ENCODE measurements at regions not wholly inside any gene's neighbourhood (a gene's known extent, or its start where the extent isn't known, plus 50 kb on each side); places are given as distances from the start of the nearest gene placed in this dataset.

GRCh38 chr20:63074182-63074581 lies 67.4 kb upstream of the BHLHE23 start:
- TF ChIP-seq, protein P1, sequence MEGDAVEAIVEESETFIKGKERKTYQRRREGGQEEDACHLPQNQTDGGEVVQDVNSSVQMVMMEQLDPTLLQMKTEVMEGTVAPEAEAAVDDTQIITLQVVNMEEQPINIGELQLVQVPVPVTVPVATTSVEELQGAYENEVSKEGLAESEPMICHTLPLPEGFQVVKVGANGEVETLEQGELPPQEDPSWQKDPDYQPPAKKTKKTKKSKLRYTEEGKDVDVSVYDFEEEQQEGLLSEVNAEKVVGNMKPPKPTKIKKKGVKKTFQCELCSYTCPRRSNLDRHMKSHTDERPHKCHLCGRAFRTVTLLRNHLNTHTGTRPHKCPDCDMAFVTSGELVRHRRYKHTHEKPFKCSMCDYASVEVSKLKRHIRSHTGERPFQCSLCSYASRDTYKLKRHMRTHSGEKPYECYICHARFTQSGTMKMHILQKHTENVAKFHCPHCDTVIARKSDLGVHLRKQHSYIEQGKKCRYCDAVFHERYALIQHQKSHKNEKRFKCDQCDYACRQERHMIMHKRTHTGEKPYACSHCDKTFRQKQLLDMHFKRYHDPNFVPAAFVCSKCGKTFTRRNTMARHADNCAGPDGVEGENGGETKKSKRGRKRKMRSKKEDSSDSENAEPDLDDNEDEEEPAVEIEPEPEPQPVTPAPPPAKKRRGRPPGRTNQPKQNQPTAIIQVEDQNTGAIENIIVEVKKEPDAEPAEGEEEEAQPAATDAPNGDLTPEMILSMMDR (IDR thresholded peaks at IDR 0.05) = no peak
- TF ChIP-seq POLR2AphosphoS5 (IDR thresholded peaks at IDR 0.05) (no peak), EP300 (IDR thresholded peaks at IDR 0.05) (no peak)
